ENCODE measurements at regions not wholly inside any gene's neighbourhood (a gene's known extent, or its start where the extent isn't known, plus 50 kb on each side); places are given as distances from the start of the nearest gene placed in this dataset.

- peak overlapping the region in 1 of 3 experiments; percentile 28; a peak in 1 of 7 replicates for H3K27ac Mint-ChIP-seq
- no peaks in the 10 kb centered on the region for H3K4me1 ChIP-seq (ENCODE audit: insufficient read depth, low read length)
- H3T11ph ChIP-seq (ENCODE audit: low read length): no peak overlapping the region
- H4K20me1 ChIP-seq (ENCODE audit: control insufficient read depth, insufficient read depth, insufficient read length): no peaks in the 10 kb centered on the region
- peaks cover 0 to 3% of the 10 kb centered on the region in 2 experiments; a peak in 1 of 4 replicates for H3K4me1 Mint-ChIP-seq
- H3K56ac ChIP-seq (ENCODE audit: insufficient read length, low read depth, low read length): no peak overlapping the region
- H4K8ac ChIP-seq (replicated peaks; ENCODE audit: insufficient read length, low read depth, low read length): no peak overlapping the region
- H2AK5ac ChIP-seq (ENCODE audit: insufficient read length, low read length): no peak overlapping the region
- no peak overlapping the region for H2BK20ac ChIP-seq (ENCODE audit: low read depth, low read length, poor library complexity, severe bottlenecking)
- H4K5ac ChIP-seq (ENCODE audit: insufficient read length, low read depth, low read length): no peak overlapping the region
- H2BK5ac ChIP-seq (ENCODE audit: insufficient read length, low read length): no peak overlapping the region
- no peak overlapping the region for H3K18ac ChIP-seq (ENCODE audit: insufficient read length, low read depth, low read length)
- H3K23ac ChIP-seq (ENCODE audit: insufficient read length, low read depth, low read length): no peak overlapping the region
- H3K4me3 Mint-ChIP-seq: no peak overlapping the region
- no peaks in the 10 kb centered on the region for H3K23me2 ChIP-seq (ENCODE audit: insufficient read length, low read depth, low read length, poor library complexity, severe bottlenecking)
- H2BK15ac ChIP-seq (ENCODE audit: low read depth, low read length): no peak overlapping the region
- no peak overlapping the region for H2BK120ac ChIP-seq (ENCODE audit: low read depth, low read length, poor library complexity, severe bottlenecking)
- no peaks in the 10 kb centered on the region for H3K9me3 ChIP-seq (ENCODE audit: control insufficient read depth, low read depth, low read length)
- no peak for TF ChIP-seq CTCF (conservative IDR thresholded peaks at IDR 0.05)
- H4K91ac ChIP-seq (ENCODE audit: insufficient read length, low read depth, low read length): no peak overlapping the region
- H3K79me2 ChIP-seq (ENCODE audit: insufficient read depth, low read length): no peaks in the 10 kb centered on the region
- H2BK12ac ChIP-seq (ENCODE audit: insufficient read length, low read depth, low read length): no peak overlapping the region
- H3K27ac ChIP-seq (ENCODE audit: insufficient read length, low read depth, low read length): no peak overlapping the region
- no peaks in the 10 kb centered on the region for H3K27me3 ChIP-seq (ENCODE audit: insufficient read depth, low read length)
- no CpG with 5 or more reads among the region's 14 CpGs for WGBS (ENCODE audit: extremely low coverage, insufficient read length, low lambda C conversion rate)
- H3K36me3 Mint-ChIP-seq (ENCODE audit: insufficient read depth in 1 of 3, low read depth in 3 of 3): no peaks in the 10 kb centered on the region
- no peaks in the 10 kb centered on the region; a peak in 1 of 5 replicates for H3K9me3 Mint-ChIP-seq
- H3K9ac ChIP-seq (ENCODE audit: extremely low read depth, insufficient read length, low read length): no peak overlapping the region
- no peak overlapping the region for H2AFZ ChIP-seq (ENCODE audit: low read length)
- H3K4me2 ChIP-seq (ENCODE audit: insufficient read depth, insufficient read length, low read length): no peak overlapping the region
- DNase-seq: no peak
- no peaks in the 10 kb centered on the region for H3K79me1 ChIP-seq (ENCODE audit: insufficient read depth, low read depth, low read length, poor library complexity, severe bottlenecking)
- H3K4ac ChIP-seq (ENCODE audit: low read depth, low read length): no peak overlapping the region
- no peak overlapping the region for H3K14ac ChIP-seq (ENCODE audit: insufficient read depth, low read length)
- H3K27me3 Mint-ChIP-seq (ENCODE audit: low read depth): peaks cover 5% of the 10 kb centered on the region
Observed at GRCh38 chr20:57908704-57909630, 199.2 kb upstream of the PMEPA1 start.
